Sciatic nerve (tissue), 2 donors: ENCODE measurements at regions not wholly inside any gene's neighbourhood (a gene's known extent, or its start where the extent isn't known, plus 50 kb on each side); places are given as distances from the start of the nearest gene placed in this dataset.
A peak's percentile ranks its signal among the peaks of the same experiment; 100 is the strongest.

ENCODE experiments used
- ATAC-seq: fragments of 200-7000 bp; cut with Tn5 transposase; one replicate; pipeline ENCODE4 v1.9.1; 2020; ENCODE audit warnings: mild to moderate bottlenecking, moderate library complexity
- DNase-seq: peaks from one replicate; pipeline ENCODE4 v3.0.0-alpha.2; 2020; ENCODE audit warnings: low spot score
- intact Hi-C: fragments of 100-400 bp; cut with DNase I; formaldehyde crosslinking; loops from one replicate; pipeline ENCODE4 v1.14.2; 2022
- donor health status: DM: no; HTN: no; CAD: no.
- donor health status: DM: no; HTN: no; CAD: no.

DNA sequence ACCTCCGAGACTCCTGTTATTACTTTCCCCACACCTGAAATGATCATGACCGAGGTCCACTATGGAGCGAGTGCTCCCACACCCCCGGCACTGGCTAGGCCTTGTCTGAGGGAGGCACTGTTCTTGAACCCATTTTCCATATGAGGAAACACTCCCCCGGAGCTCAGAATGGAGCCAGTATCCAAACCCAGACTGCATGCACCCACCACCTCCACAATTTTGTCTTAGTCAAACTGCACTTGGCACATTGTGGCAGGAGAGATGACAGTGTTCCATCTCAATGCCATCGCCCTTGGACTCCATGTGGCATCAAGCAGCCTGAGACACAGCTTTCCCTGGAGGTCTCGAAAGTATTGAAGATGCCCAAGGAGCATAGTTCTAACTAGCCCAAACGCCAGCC lies 154.1 kb downstream of the NUP210 start:
- no peak for ATAC-seq
- intact Hi-C loops, result no loop called here

DNA sequence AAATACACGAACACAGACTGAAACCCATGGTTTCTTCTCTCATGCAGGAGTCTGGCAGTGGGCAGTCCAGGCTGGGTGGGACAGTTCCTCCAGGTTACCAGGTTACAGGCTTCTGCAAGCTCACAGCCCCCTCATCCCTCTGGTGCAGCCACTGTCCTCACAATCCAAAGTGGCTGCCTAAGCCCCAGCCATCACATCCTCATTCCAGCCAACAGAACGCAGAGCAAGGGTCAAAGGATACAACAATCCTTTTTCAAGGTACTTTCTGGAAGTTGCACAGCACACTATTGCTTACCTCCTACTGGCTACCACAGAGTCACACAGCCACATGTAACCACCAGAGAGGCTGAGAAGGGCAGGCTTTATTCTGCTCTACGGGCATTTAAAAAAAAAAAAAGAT lies 154.6 kb downstream of the NUP210 start:
- no peak for ATAC-seq
- DNase-seq, result no peak
- intact Hi-C loops, result no loop called here

More for the DNA sequence above, 154.1 kb downstream of the NUP210 start:
- DNase-seq, result no peak

DNA sequence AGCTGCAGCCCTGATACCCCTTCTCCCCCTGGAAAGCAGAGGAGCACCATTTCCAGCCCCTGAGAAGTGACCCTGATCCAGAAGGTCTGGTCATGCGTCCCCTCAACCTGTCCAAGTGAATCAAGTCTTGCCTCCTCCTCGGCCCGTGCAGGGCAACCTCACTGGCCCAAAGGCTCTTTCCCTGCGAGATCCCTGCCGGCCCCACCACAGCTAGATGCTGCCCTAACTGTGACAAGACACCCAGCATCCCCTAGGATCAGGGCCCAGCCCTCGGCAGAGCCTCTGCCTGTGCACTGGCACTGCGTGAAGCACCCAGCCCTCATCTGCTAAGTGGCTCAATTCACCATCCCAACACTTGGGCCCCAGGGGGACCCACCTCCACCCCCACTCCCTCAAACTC lies 155.1 kb downstream of the NUP210 start:
- intact Hi-C loops, result no loop called here
- DNase-seq, result no peak
- ATAC-seq, result no peak

DNA sequence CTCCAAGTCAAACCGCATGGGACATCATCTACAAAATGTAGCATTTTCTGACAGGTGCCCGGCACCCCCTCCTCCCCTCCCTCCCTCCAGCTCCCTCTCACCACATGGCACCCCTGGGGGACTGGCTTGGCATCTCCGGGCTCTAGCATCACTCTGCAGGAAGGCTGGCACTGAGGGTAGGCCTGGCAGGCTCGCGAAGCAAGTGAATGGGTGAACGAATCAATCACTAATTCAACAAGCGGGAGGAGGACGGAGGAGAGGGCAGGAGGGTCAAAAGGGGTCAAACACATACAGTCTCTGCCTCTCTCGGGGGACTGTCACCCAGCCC lies 155.7 kb downstream of the NUP210 start:
- intact Hi-C loops, result no loop called here
- ATAC-seq (no peak), DNase-seq (no peak)

DNA sequence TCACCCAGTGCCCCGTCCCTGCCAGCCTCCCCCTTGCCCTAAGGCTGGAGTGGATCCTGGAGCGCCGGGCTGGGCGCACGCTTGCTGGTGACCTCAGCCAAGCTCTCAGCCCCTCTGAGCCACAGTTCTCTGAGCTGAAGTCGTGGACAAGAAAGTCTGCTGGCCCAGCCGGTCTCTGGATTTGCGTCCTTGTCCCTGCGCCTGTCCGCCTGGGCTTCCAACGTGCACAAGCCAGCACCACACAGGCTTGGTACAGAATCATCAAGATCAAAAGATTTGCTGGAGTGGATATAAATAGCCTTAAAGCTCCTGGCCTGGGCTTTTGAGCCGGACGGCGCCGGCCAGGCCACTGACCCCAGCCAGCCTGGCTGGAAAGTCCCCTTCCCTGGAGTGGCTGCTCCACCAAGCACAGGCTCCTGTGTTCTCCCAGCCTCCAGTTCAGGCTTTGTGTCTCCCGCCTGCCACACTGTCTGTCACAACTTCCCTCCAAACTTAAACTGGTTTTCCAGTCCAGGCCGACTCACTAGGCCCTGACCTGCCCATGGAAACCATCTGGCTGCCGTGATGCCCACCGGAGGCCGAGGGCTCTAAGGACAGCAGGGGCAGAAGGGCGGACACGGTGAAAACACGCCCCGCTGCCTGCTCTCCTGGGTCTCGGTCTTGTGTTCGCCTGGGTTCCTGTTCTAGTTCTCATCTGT lies 156.2 kb downstream of the NUP210 start:
- DNase-seq (no peak), ATAC-seq (peak; percentile 11)
- intact Hi-C loops, result no loop called here

DNA sequence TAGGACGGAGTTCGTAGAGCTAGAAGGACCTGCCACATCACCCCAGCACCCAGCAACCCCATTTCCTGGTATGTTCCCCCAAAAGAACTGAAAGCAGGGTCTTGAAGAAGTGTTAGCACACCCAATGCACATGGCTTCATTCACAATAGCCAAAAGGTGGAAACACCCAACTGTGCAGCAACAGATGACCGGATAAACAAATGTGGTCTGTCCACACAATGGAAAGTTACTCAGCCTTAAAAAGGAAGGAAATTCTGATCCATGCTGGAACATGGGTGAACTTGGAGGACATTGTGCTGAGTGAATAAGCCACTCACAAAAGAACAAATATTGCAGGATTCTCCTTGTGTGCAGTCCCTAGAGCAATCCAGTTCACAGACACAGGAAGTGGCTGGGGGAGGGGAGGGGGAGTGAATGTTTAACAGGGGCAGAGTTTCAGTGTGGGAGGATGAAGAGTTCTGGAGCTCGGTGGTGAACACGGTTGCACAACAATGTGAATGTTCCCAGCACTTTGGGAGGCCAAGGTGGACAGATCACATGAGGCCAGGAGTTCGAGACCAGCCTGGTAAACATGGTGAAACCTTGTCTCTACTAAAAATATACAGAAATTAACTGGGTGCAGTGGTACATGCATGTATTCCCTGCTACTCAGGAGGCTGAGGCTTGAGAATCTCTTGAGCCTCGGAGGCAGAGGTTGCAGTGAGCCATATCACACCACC lies 157.5 kb downstream of the NUP210 start:
- intact Hi-C loops, result no loop called here
- DNase-seq (no peak), ATAC-seq (no peak)

DNA sequence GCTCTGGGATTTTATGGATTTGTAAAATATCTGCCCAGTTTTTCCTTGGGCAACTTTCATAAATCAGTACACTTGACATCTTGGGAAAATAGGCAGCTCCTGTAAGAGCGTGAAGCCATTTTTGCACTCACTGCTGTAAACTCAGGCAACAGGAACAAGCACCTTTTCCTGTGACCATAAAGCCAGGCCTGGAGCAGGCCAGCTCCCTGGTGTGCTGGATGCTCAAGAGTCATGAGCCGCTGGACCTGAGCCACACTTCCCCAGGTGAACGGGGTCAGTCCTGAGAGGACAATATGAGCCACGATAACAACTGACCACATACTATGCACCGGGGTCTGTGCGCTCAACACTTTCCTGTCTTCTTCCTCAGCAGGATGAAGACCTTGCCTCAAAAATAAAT lies 158.2 kb downstream of the NUP210 start:
- intact Hi-C loops, result no loop called here
- no peak for ATAC-seq
- no peak for DNase-seq

DNA sequence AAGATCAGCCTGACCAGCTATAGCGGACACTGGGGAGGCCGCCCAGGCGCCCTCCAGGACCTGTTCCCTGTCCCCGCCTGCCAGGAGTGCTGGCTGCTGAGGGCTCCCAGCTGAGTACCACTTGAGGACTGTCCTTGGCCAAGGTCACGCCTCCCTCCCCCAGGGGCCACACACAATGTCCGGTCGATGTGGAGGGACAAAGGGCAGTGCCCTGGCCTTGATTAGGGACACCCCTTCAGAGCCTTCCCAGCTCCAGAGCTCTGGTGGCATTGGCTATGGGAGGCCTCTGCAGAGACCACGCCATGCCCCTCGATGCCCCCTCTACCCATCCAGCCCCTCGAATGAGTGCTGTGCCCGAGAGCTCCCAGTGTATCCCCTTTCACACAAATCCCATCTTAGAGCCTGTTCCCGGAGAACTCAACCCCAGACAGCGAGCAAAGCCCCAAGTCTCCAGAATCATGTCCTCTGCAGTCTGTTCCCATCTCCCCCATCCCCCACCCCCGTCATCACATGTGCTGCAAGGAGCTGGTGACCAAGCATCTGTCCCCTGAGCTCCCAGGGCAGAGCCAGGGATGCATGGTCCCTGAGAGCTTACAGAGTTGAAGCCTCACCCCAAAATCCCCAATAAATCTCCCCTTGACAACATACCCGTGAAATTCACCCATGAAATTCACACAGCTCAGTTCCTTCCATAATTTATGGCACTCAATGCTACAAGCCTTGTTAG lies 158.9 kb downstream of the NUP210 start:
- intact Hi-C loops, result no loop called here
- ATAC-seq (no peak), DNase-seq (no peak)

DNA sequence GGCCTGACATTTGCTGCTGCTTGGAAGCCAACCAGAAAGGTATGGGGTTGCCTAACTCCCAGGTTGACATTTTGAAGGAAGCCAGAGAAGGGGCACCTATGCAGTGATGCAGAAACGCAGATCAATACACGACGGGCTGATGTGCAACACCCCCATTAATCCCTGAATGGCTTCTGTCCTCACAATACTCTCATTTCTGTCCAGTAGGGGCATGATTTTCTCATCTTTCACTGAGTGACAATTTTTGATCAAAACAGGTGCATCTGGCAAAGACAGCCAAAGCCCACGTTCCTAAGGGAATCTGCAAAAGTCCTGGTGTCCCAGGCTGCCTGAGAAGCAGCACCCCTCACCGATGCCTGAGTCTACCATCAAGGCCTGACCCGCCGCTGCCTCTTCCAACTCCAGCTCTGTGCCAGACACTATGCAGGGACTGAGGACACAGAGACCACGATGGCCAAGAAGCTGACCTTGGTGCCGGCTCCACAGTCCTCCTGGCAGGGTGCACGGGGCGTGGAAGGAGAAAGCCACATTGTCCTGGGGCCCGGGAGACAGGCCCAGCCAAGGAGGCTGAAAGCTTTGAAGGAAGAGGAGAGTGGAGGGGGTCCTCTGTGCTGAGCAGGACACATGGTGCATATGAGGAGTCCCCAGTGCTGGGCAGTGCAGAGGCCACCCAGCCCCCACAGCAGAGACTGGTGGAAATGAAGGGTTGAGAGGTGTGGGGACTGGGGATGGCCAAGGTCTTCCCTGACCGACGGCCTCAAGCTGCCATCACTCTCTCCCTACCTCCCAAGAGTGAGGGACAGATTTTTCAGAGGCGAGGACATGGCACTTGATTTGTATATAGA lies 159.6 kb downstream of the NUP210 start:
- no peak for ATAC-seq
- intact Hi-C loops, result no loop called here
- no peak for DNase-seq

DNA sequence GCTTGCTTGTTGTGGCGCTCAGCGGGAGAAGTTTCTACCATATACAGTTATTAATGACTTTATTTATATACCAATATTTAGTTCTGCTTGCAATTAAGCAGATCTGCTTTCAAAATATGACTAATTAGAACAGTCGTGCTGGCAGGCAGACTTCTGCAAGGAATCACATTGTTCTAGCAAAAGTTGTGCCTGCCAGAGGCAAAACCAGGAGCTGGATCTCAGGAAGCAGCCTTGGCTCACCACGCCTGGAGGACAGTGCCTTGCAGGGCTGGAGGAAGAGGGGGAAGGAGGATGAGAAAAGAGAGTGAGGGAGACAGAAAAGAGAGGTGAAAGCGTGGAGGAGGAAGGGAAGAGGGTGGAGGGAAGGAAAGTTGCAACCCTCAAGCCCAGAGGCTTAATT lies 160.3 kb downstream of the NUP210 start:
- intact Hi-C loops, result no loop called here
- DNase-seq (no peak), ATAC-seq (no peak)

DNA sequence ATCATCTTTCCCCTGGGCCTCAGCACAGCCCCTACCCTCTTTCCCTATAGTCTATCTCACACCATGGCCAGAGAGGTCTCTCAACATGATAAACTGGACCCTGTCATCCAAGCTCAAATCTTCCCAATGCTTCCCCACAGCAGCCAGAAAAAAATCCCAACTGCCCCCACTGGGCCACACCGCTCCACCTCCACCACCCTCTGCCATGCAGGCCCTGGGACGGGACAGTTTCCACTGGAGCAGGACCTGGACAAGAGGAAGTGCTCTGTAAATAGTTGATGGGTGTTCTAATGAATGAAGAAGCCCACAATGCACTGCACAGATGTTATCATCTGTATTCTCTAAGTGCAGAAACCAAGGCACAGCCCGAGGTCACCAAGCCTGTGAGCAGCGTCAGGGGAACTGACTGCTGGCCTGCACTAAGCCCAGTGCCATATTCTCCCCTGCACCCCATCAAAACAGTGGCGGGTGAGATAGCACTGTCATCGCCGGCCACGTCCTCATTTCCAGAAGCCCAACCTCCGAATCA lies 161.1 kb downstream of the NUP210 start:
- intact Hi-C loops, result no loop called here
- no peak for ATAC-seq
- no peak for DNase-seq

DNA sequence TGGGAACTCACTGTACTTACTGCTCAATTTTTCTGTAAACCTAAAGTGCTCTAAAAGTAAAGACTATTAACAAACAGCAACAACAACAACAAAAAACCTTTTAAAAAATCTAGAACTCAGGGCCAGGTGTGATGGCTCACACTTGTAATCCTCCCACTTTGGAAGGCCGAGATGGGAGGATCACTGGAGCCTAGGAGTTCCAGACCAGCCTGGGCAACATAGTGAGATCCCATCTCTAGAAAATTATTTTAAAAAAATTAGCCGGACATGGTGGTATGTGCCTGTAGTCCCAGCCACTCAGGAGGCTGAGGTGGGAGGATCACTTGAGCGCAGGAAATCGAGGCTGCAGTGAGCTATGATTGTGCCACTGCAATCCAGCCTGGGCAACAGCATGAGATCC lies 161.8 kb downstream of the NUP210 start:
- intact Hi-C loops, result no loop called here
- ATAC-seq, result no peak

DNA sequence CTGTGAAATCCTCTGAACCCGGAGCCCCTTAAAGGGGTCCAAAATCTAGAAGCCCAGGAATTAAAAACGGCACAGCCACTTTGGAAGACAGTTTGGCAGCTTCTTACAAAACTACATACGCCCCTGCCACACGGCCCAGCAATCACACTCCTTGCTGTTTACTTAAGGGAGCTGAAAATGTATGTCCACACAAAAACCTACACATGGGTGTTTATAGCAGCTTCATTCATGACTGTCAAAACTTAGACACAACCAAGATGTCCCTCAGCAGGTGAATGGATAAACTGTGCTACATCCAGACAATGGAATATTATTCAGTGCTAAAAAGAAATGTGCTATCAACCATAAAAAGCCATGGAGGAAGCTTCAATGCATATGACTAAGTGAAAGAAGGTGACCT lies 162.5 kb downstream of the NUP210 start:
- intact Hi-C loops, result no loop called here
- DNase-seq (no peak), ATAC-seq (no peak)

More for the DNA sequence above, 161.8 kb downstream of the NUP210 start:
- DNase-seq, result no peak

DNA sequence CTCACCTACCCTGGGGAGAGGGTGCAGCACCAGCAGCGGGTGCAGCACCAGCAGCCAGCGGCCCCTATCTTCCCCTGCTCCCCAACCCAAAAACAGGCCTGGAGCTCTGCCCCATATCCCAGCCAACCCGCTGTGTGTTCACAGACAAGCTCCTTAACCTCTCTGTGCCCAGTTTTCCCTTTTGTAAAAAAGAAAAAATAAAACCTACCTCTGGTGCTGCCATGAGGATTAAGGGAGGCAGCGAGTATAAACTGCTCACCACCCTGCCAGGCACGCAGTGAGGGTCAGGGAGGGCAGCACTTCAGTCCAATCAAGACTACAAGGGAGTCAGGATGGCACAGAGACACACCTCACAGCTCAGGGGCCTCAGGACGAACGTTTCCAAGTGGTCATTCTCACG lies 163.3 kb downstream of the NUP210 start:
- intact Hi-C loops, result no loop called here
- ATAC-seq (no peak), DNase-seq (no peak)

DNA sequence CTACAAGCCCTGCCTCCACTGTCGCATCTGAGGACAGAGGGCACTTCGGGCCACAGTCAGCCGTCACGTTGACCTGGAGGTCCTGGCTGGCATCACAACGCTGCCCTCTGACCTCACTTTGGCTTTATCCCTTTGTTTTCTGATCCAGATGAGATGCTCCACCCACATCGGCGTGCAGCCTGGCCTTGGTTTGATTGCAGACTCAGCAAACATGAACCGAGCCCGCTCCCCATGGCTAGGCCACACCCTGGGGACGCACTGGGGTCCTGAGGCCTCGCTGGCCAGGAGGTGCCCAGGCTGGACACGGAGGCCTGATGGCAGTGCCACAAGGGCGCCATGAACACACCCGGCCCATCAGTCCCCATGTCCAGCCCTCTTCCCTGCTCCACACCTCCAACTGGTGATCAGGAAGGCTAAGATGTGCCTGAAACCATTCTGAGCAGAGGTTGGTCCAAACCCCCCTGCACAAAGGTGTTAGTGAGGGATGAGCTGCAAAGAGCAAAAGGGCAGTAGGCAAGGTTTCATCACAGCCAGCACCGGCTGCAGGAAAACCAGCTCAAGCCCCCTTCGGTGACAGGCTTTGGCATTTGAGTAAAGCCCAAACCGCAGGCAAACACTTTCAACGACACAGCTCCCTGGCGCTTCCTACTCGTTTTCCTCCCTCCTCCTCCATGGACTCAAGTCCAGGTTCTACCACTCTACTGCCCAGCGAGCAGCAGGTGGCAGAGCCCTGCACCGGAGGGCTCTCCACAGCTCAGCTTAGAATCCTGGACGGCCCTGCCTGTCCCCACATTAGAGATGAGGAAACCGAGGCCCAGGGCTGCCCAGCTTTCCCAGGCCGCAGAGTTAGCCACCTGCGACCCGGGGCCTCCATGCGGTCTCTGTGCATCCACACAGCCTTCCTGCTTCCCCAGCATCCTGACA lies 165.8 kb downstream of the NUP210 start:
- intact Hi-C loops, result no loop called here

DNA sequence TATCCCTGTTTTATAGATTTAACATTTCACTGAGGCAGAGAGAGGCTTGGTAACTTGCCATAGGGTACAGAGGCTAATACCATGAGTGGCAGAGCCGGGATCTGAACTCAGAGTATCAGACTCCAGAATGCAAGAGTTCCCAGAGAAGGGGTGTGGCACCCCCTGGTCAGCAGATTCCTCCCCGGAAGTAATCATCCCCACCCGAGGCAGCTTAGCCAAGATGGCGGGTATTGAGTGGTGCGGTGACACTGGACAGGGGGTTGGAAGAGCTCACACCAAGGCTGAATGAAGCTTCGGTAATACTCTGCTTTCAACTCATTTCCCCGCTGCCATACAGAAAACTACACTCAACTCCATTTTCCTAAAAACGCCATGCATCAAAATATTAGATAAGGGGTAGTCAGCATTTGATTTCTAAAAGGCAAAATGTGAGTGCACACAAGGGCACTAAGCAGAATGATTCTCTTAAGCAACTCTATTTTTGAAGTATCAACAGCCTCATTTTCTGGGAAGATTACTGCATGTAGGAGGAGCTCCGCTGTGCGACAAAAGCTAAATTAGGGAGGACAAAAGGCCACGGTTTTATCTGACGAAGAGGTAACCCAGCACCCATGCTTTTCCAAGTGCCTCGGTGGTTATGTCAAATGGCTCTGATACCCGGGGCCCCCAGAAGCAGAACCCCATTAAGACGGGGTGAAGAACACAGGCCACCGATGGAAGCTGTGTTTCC lies 166.7 kb downstream of the NUP210 start:
- no peak for ATAC-seq
- intact Hi-C loops, result no loop called here
- no peak for DNase-seq

More for the DNA sequence above, 165.8 kb downstream of the NUP210 start:
- ATAC-seq (no peak), DNase-seq (no peak)

DNA sequence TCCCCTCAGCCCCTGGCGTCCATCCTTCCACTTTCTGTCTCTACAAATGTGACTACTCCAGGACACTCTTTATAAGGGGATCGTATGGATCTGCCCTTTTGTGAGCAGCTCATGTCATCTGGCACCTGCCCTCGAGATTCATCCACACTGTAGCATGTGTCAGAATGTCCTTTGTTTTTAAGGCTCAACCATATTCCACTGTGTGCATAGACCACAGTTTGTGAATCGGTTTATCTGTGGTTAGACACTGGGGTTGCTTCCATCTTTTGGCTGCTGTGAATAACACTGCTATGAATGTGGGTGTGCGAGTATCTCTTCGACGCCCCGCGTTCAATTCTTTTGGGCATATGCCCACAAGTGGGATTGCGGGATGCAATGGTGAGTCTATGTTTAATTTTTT lies 167.9 kb downstream of the NUP210 start:
- intact Hi-C loops, result no loop called here
- ATAC-seq, result no peak
- DNase-seq, result no peak
